A673 (cell line): ENCODE measurements at regions not wholly inside any gene's neighbourhood (a gene's known extent, or its start where the extent isn't known, plus 50 kb on each side); places are given as distances from the start of the nearest gene placed in this dataset.

Experiments used
- EZH2 ChIP-seq: fragments of 200-600 bp; sonication (generic); IDR thresholded peaks from 2 replicates; pipeline ENCODE4 v1.6.1; 2017; ENCODE audit warnings: borderline replicate concordance, low read depth, mild to moderate bottlenecking, mixed read lengths, antibody characterized with exemption, low read length; ENCODE audit not compliant: poor library complexity, severe bottlenecking
- TF ChIP-seq, protein P1 (sequence below): fragments of 300-800, 200-600 bp; sonication (generic); conservative IDR thresholded peaks from 2 replicates; pipeline ENCODE4 v1.5.1; 2017; ENCODE audit warnings: low read depth, mild to moderate bottlenecking, antibody characterized with exemption, low read length, moderate library complexity, mixed read lengths

DNA sequence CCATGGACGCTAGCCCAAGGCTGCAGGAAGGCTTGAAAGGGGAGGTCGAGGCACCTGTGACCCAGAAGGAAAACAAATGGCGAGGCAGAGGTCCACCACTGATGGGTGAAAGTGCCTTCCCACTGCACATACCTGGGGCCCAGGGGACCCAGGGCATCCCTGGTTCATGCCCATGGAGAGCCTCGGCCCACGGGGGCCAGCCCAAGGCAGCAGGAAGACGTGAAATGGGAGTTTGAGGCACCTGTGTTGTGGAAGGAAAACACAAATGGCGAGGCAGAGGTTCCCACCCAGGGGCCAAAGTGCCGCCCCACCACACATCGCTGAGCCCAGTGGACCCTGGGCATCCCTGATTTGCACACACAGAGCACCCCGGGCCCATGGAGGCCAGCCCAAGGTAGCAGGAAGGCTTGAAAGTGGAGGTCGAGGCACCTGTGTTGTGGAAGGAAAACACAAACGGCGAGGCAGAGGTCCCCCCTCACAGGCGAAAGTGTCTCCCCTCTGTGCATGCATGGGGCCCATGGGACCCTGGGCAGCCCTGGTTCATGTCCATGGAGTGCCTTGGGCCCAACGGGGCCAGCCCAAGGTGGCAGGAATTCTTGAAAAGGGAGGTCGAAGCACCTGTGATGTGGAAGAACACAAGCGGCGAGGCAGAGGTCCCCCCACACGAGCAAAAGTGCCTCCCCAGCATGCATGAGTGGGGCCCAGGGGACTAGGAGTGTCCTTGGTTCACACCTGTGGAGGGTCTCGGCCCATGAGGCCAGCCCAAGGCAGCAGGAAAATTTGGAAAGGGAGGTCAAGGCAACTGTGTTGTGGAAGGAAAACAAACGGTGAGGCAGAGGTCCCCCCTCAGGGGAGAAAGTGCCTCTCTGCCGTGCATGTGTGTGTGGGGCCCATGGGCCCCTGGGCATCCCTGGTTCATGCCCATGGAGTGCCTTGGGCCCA lies 383.3 kb downstream of the ALG10 start:
- TF ChIP-seq, protein P1, sequence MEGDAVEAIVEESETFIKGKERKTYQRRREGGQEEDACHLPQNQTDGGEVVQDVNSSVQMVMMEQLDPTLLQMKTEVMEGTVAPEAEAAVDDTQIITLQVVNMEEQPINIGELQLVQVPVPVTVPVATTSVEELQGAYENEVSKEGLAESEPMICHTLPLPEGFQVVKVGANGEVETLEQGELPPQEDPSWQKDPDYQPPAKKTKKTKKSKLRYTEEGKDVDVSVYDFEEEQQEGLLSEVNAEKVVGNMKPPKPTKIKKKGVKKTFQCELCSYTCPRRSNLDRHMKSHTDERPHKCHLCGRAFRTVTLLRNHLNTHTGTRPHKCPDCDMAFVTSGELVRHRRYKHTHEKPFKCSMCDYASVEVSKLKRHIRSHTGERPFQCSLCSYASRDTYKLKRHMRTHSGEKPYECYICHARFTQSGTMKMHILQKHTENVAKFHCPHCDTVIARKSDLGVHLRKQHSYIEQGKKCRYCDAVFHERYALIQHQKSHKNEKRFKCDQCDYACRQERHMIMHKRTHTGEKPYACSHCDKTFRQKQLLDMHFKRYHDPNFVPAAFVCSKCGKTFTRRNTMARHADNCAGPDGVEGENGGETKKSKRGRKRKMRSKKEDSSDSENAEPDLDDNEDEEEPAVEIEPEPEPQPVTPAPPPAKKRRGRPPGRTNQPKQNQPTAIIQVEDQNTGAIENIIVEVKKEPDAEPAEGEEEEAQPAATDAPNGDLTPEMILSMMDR, result no peak
- no peak for TF ChIP-seq EZH2
